DMS 273 treated with DMSO at 0.1 percent for 48 hours (cell line): ENCODE measurements at regions not wholly inside any gene's neighbourhood (a gene's known extent, or its start where the extent isn't known, plus 50 kb on each side); places are given as distances from the start of the nearest gene placed in this dataset.
"Not testable (repeated sequence)": the region's sequence is repeated elsewhere in the genome, so short reads cannot be mapped to it uniquely, and the experiment has no call there.

Experiments
- DNase-seq: peaks from one replicate; lab custom pipeline; 2025; lab: John Stamatoyannopoulos, UW

DNA sequence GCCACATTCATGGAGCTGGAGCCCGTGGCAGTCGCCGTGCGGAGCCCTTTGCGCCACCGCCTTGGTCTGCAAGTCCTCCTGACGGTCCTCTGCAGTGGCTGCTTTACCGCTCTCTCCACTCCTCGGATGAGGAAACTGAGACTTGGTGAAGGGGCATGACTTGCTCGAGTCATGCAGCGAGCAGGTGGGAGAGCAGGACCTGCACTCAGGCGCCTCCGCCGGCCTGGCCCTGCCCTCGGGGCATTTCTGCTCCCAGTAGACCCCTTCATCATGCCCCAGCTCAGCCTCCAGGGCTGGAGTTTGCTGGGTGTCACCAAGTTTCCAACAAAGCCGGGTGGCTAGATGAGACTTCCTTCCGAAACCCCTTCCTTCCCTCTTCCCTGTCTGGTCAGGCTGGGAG, 100.0 kb upstream of the TARDBP start:
- no peak for DNase-seq

DNA sequence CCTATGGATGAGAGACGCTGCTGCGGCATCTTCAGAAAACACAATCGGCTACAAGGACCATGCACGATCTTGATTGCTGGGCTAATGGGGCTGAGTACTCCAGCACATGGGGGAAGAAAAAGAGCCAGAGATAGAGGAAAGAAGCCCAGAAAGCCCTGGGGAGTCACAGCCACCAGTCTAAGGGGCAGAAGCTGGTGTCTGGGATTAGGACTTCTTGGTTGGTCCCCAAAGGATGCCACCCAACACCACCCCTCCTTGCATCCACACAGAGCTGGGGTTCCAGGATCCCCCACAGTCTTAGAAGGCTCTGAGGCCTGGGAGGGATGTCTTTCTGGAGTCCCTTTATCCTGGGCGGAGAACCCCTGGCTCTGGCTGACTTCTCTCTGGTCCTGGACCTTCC, 98.4 kb upstream of the TARDBP start:
- DNase-seq: no peak

DNA sequence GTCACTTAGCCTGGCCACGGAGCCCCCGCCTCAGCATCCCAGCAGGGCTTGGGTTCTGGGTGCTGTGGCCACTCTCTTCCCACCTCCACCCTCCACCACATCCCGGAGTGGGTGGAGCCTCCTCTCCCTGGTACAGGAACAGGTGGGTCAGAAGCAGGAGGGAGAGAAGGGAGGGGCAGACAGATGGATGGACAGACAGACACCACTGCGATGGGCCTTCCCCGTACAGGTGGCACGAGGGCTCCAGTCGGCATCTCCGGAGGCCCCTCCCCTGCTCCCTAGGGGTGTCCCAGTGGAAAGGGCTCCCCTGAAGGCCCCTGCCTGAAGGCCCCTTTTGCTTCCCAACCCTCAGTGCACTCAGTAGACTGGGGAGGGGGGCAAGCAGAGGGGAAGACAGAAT, 96.9 kb upstream of the TARDBP start:
- no peak for DNase-seq

DNA sequence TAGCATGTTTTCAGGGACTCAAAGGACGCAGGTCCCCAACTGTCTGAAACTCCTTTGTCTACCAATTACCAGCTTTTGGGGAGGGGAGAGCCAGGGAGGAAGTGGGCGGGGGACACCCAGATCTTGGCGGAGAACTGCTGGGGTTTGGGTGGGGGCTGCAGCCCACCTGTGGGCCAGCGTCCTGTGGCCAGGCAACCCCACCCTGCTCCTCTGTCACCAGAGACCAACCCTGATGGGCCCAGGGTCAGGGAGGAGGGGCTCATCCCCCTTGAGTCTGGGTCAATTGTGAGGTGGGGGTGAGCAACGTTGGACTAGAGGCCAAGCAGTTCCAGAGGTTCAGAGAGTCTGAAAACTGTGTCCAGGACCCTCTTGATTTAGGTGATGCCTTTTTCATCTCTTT, 96.1 kb upstream of the TARDBP start:
- no peak for DNase-seq

DNA sequence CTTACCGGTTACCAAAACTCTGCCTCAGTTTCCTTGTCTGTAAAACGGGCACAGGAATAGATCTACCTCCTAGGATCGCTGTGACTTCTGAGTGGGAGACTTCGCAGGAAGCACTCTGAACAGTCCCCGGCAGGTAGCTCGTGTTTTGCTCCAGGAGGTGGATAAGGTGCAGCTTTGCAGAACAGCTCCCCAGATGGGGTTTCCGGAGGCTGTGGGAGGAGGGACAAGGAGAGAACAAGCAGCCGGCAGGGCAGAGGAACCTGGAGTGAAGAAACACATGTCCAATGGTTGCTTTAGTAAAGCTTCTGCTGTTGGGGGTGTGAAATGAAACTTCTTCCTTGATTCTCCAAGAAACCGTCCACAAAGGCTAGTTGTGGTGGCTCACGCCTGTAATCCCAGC, 95.5 kb upstream of the TARDBP start:
- DNase-seq: no peak

DNA sequence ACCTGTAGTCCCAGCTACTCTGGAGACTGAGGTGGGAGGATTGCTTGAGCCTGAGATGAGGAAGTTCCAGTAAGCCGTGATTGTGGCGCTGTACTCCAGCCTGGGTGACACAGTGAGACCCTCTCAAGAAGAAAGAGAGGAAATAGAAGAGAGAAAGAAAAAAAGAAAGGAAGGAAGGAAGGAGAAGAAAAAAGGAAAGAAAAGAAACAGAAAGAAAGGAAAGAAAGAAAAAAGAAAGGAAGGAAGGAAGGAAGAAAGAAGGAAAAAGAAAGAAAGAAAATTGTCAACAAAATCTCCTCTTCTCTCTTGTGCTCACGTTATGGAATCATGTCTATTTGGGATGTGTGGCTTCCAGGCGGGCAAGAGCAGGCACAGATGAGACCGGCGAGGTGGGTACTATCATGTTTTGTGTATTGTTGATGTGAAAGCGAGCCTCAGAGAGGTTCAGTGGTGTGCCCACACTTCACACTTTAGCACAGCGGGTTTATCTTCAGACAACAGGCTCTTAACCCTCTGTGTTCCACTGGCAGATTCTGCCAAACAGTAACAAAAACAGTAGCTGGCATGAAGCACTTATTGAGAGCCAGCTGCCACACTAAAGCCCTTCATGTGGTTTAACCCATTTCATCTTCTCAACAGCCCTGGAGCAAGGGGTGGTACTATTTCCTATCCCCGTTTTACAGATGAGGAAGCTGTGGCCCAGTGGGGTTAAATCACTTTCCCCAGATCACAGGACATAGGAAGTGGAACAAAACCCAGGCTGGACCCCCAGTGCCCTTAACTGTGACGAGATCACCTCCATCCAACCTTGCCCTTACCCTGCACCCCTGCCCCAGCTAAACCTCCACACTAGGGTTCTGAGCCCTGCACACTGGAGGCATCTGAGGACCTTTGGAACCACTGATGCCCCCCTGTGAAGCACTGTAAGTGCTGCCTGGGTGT, 94.7 kb upstream of the TARDBP start:
- DNase-seq: no peak

DNA sequence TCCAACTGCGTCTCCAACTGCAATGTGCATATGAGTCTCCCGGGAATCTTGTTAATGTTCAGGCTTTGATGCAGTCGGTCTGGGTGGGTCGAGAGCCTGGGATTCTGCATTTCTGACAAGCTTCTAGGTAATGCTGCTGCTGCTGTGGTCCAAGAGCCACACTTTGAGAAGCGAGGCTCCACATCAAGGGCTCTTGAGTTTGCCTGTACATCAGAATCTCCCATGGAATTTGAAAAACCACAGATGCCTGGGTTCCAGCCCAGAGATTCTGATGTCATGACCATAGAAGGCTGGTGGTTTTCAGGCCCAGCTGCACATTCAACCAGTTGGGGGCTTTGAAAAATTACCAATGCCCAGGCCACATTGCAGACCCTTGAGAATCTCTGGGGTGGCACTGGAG, 93.9 kb upstream of the TARDBP start:
- DNase-seq: no peak

DNA sequence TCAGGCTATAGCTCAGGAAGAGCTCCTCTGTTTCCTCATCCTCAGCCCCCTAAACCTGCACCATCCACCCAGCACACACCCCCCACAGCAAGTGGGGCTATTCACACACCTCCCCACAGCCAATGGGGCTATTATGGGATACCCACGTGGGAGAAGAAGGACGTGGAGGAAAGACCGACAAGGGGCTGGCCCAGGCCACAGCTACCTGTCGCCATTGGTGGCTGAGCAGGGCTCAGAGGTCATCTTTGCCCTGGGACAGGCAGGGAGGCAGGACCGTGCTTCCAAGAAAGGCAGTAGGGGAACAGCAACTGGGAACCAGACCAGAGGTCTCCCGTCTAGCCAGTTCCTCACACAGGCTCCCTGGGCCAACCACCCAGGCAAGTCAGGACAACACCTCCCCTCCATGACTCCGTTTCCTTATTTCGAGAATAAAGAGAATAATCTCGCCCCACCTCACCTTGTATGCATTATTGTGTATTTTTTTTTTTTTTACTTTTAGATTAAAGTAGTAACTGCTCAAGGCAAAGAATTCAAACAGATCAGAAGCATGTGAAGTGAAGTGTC, 92.3 kb upstream of the TARDBP start:
- DNase-seq: no peak

DNA sequence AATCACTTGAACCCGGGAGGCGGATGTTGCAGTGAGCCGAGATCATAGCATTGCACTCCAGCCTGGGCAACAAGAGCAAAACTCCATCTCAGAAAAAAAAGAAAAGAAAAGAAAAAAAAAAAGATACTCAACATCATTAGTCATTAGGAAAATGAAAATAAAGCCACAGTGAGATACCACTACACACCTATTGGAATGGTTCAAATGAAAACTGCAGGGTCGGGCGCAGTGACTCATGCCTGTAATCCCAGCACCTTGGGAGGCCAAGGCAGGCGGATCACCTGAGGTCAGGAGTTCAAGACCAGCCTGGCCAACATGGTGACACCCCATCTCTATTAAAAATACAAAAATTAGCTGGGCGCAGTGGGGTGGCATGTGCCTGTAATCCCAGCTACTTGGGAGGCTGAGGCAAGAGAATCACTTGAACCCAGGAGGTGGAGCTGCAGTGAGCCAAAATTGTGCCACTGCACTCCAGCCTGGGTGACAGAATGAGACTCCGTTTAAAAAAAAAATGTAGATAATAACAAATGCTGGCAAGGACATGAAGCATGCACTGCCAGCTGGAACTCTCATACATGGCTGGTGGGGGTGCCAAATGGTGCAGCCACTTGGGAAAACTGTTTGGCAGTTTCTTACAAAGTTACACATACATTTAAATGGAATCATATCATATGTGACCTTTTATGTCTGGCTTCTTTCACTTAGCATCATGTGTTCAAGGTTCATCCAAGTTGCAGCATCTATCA, 90.0 kb upstream of the TARDBP start:
- DNase-seq: not testable (repeated sequence)

DNA sequence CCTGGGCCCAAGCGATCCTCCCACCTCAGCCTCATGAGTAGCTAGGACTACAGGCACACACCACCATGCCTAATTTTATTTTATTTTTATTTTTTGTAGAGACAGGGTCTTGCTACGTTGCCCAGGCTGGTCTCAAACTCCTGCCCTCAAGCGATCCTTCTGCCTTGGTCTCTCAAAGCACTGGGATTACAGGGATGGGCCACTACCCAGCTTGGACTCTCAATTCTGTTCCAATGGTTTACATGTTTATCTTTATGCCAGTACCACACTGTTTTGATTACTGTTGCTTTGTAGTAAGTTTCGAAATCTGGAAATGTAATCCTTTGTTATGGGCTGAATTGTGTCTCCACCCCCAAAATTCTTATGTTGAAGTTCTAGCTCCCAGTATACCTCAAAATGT, 88.4 kb upstream of the TARDBP start:
- DNase-seq: no peak

DNA sequence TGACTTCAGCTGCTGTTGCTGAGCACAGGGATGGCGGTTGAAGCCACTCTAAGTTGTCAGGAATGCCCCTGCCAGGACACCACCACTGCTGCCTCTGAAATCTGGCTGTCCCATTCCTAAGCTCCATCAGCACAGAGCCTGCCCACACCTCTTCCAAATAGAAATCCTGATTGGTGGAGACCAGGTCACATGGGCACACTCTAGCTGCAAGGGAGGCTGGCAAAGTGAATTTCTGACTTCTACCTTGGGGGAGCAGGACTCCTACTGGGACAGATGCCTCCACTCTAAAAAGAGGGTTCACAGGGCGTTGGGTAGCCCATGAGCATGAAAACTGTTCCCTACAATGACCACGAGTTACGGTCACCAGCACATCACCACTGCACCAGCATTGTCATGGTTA, 83.8 kb upstream of the TARDBP start:
- no peak for DNase-seq

DNA sequence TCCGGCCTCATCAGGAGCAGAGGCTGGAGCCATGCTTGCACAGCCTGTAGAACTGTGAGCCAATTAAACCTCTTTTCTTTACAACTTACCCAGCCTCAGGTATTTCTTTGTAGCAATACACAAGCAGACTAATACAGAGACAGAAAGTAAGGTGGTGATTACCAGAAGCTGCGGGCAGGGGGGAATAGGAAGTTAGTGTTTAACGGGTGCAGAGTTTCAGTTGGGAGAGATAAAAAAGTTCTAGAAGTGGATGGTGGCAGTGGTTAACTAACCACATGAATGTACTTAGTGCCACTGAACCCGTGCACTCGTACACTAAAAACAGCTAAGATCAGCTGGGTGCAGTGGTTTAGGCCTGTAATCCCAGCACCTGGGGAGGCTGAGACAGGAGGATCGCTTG, 80.4 kb upstream of the TARDBP start:
- no peak for DNase-seq

DNA sequence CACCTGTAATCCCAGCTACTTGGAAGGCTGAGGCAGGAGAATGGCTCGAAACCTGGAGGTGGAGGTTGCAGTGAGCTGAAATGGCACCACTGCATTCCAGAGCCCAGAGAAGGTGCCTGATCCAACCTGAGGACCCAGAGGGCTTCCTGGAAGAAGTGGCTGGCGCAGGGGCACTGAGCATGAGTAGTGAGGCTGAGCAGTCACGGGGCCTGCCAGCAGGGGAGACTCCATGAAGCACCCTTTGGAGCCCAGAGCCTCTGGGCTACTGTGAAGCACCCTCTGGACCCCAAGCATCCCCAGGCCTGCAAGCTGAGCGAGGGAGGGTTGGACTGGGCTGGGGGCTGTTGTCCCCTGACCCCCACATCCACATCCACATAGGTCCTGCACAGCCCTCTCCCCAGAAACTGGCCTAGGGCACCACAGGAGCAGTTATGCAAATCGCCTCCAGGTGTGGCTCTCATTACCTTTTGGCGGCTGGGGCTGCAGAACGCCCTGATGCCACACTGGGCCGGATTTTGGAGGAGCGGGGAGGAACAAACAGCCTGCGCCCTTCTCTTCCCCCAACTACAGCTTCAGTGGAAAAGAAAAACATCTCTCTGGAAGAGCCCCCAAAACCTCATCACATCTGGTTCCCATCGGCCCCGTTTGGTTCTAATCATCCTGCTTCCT, 78.2 kb upstream of the TARDBP start:
- DNase-seq: no peak

DNA sequence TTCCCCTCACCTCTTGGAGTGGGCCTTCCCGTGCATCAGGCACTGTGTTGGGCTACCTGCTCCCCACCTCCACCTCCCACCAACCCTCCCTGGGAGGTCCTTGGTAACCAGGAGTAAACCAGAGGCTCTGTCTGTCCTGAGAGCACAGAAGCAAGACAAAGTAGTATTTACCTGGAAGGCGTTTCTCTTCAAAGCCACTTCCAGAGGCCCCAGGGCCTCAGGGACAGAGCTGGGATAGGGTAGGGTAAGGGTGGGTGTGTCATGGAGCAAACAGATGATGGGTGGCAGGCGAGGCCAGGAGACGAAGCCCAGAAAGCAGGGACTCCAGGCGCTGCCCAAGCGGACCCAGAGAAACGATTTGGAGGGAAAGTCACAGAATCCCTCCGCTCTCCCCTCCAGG, 77.2 kb upstream of the TARDBP start:
- no peak for DNase-seq

DNA sequence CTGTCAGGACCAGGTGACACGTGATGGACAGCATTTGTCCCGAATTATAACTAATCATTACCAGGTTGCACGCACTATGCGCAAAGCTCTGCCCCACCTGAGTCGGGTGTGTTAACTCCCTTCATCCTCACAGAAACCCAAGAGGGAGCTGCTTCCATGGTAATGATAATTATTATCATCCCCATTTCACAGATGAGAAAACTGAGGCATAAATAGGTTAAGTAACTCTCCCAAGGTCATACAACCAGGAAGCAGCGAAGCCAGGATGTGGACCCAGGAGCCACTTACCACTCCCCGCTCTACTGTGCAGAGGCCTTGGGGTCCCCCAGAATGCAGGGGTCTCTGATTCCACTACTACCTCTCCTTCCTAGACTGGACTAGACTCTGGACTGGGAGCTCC, 76.7 kb upstream of the TARDBP start:
- no peak for DNase-seq

DNA sequence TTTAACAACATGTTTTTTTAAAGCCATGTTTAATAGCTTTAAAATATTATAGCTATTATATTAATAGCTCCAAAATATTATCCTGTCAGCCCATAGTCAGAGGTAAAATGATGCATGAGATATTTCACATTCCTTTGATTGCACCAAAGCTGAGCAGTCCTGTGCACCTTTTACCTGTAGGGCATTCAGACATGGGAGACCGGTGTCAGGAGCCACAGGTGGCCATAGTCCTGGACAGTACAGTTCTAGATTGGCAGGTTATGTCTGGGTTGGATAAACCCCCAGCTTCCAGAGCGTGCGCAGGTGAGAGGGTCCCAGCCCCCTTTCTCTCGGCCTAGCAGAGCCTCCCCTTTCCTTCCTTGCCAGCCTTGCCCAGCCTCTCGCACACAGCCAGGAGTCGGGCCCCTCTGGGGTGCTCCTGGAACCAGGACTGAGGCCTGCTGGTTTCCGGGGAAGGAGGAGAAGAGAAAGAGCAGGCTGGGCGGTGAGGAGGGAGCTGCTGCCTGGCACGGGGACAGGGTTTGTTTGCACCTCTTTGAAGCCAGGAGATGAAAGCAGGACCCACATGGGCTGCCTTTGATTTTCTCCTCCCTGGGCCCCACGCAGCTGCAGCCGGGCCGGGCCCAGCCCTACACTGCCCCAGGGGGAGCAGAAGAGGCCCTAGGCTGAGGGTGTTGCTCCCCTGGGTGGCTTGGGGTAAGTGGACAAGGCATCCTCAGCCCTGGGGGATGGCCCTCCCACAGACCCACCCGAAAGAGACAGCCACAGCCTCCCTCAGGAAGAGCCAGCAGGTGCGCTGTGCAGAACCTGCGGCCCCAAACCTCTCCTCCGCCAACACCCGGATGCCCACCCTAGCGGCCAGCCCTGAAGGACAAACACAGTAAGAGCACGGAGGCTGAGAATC, 75.2 kb upstream of the TARDBP start:
- DNase-seq: no peak

DNA sequence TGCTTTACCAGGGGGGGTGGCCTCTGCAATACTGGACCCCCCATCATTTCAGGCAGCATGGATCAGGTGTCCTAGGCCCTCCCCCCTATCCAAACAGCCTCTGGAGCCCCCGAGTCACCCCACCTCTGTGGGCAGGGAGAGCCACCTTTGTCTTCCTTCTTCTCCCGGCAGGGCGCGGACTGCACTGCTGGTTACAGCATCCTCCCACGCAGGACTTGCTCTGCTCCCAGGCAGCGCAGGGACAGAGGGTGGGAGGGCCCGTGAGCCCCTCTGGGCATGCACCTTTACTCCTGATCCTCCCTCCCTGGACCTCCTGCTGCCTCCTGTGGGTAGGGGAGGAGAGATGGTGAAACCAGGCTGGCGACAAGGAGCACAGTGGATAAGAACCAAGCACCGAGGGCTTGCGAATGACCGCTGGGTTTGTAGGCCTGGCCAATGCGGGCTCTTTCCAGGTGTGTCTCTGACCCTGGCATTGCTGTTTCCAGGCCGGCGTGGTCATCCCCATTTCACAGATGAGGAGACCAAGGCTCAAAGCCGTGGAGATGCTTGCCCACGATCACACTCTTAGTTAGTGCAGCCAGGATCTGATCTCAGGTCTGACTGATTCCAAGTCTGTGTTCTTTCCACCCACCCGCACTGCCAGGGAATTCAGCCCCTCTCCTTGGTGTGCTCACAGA, 73.6 kb upstream of the TARDBP start:
- no peak for DNase-seq

DNA sequence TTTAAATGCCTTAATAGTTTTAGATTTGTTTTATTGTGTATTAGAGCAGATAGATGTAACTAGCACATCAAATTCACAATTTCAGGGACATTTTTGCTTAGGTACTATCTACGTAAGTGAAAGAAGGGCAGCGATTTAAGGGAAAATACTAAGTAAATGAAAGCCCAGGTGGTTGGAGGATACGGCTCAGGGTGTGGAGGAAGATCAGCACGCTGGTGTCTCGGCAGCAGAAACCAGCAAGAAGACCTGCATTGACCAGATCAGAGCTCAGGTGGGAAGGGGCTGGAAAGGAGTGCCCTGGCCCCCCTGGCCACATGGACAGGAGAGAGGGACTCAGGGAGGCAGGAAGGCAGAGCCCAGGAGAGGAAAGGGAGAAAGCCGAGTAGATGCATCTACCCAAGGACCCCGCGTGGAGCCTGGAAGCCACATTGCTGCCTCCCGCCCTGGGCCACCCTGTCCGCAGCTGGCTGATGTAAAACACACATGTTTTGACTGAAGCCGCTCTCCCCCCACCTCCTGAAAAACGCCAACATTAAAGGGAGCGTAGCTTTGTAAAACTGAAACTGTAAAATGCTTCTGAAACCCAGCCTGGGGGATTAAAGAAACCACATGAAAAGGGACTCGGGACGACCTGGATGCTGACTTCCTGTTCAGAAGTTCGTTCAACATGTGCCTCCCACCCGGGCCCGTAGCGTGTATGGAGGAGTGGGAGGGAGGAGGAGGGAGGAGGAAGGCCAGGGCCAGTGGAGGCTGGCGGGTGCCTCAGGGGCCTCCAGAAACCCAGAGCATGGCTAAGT, 72.6 kb upstream of the TARDBP start:
- no peak for DNase-seq

DNA sequence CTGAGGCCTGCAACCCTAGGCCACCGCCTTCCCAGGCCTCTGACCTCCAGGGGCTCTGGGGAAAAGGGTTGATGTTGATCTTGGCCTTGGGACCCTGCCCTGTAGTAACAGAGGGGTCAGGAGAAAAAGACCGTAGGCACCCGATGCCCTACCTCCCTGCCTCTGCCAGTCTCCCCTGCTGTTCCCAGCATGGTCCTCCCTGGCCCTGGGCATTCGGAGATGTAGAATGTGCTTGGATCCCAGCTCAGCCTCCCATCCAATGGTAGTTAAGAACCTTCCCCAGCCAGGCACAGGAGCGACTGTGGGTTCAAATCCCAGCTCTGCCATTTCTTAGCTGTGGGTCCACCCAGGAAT, 72.0 kb upstream of the TARDBP start:
- no peak for DNase-seq

DNA sequence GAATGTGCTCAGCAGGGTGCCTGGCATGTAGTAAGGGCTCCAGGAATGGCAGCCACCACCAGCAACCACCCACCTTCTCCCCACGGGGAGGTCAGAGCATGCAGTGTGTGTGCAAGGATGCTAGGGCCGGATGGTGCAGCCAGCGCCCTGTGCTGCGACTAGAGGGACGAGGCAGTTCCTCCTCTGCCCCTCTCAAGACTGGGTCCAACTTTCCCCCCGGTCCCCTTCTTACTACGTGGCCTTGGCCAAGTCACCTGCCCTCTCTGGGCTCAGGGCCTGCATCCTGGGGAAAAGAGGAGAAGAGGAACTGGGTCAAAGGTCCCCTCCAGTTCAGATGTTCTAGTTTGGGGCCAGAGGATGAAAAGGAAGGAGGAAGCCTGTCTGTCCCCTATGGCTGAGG, 71.6 kb upstream of the TARDBP start:
- no peak for DNase-seq
